IMR-90 (cell line): ENCODE measurements at regions not wholly inside any gene's neighbourhood (a gene's known extent, or its start where the extent isn't known, plus 50 kb on each side); places are given as distances from the start of the nearest gene placed in this dataset.
A peak's percentile ranks its signal among the peaks of the same experiment; 100 is the strongest.
"Not testable (repeated sequence)": the region's sequence is repeated elsewhere in the genome, so short reads cannot be mapped to it uniquely, and the experiment has no call there.

Experiments used
- ATAC-seq: fragments of 200-7000 bp; cut with Tn5 transposase; 2 replicates; pipeline ENCODE4 v1.9.1; 2020; ENCODE audit warnings: low read depth, mild to moderate bottlenecking, moderate library complexity
- BruUV-seq: library from RNA; stranded (reverse); fragments of 400-500 nt; replicated peaks from 2 replicates; lab custom pipeline; 2021; lab: Mats Ljungman, UMichigan
- CTCF ChIA-PET: fragments of 300-600 bp; formaldehyde crosslinking; extraction: SDS; loops from one replicate; lab custom pipeline; 2021; ENCODE audit warnings: antibody characterized with exemption; lab: Yijun Ruan, JAX
- POLR2A ChIA-PET: fragments of 300-600 bp; sonication (Branson Sonifier 250); formaldehyde crosslinking; loops from one replicate; lab custom pipeline; 2022; ENCODE audit warnings: antibody characterized with exemption; ENCODE audit not compliant: unreplicated experiment; lab: Charles Lee
- DNase-seq: peaks from one replicate; pipeline ENCODE4 v3.0.0; 2013
- H2AFZ ChIP-seq: replicated peaks from 2 replicates; pipeline ENCODE3; 2013; ENCODE audit warnings: low read length, mild to moderate bottlenecking; ENCODE audit not compliant: poor library complexity
- H2AK5ac ChIP-seq: 2 replicates; pipeline ENCODE4 v1.6.1; 2013; ENCODE audit warnings: low read depth, low read length, inconsistent platforms
- H2AK9ac ChIP-seq: replicated peaks from 2 replicates; pipeline ENCODE3; 2013; ENCODE audit warnings: mild to moderate bottlenecking, low read depth, low read length, moderate library complexity; ENCODE audit not compliant: poor library complexity
- H2BK120ac ChIP-seq: 2 replicates; pipeline ENCODE4 v1.6.1; 2013; ENCODE audit warnings: low read depth, low read length, inconsistent platforms
- H2BK15ac ChIP-seq: 3 replicates; pipeline ENCODE4 v1.6.1; 2013; ENCODE audit warnings: low read depth, low read length, inconsistent platforms
- H2BK20ac ChIP-seq: 2 replicates; pipeline ENCODE4 v1.6.1; 2013; ENCODE audit warnings: low read depth, mild to moderate bottlenecking, inconsistent platforms, low read length, moderate library complexity
- H2BK5ac ChIP-seq: 2 replicates; pipeline ENCODE4 v1.6.1; 2013; ENCODE audit warnings: mild to moderate bottlenecking, low read depth, low read length, inconsistent platforms; ENCODE audit not compliant: poor library complexity, severe bottlenecking
- H3K14ac ChIP-seq: replicated peaks from 2 replicates; pipeline ENCODE4 v1.6.1; 2013; ENCODE audit warnings: low read depth, low read length, inconsistent platforms
- H3K18ac ChIP-seq: 2 replicates; pipeline ENCODE4 v1.6.1; 2013; ENCODE audit warnings: low read depth, low read length, control low read depth
- H3K23ac ChIP-seq: 2 replicates; pipeline ENCODE4 v1.6.1; 2013; ENCODE audit warnings: low read depth, low read length, inconsistent platforms
- H3K27ac ChIP-seq: 2 replicates; pipeline ENCODE4 v1.5.1; 2013; ENCODE audit warnings: mild to moderate bottlenecking, control low read depth, low read length; ENCODE audit not compliant: insufficient read depth
- H3K27me3 ChIP-seq: 2 replicates; pipeline ENCODE4 v1.6.1; 2013; ENCODE audit warnings: low read length; ENCODE audit not compliant: control insufficient read depth, insufficient read depth
- H3K36me3 ChIP-seq: 2 replicates; pipeline ENCODE4 v1.6.1; 2013; ENCODE audit warnings: low read length, mixed read lengths; ENCODE audit not compliant: control insufficient read depth, insufficient read depth
- H3K4ac ChIP-seq: 2 replicates; pipeline ENCODE4 v1.6.1; 2013; ENCODE audit warnings: low read depth, low read length, inconsistent platforms
- H3K4me1 ChIP-seq: 2 replicates; pipeline ENCODE4 v1.6.1; 2013; ENCODE audit warnings: low read length, mixed read lengths; ENCODE audit not compliant: control insufficient read depth, insufficient read depth
- H3K4me2 ChIP-seq: 2 replicates; pipeline ENCODE4 v1.6.1; 2013; ENCODE audit warnings: low read depth, mild to moderate bottlenecking, control low read depth, low read length, moderate library complexity
- H3K4me3 ChIP-seq: 2 replicates; pipeline ENCODE4 v1.5.1; 2013; ENCODE audit warnings: low read depth, mild to moderate bottlenecking, control low read depth, low read length, moderate library complexity; ENCODE audit not compliant: insufficient read depth
- H3K56ac ChIP-seq: 2 replicates; pipeline ENCODE4 v1.6.1; 2013; ENCODE audit warnings: low read length, inconsistent platforms; ENCODE audit not compliant: insufficient read depth; ENCODE audit errors: extremely low read depth
- H3K79me1 ChIP-seq, 2 experiments: 2 replicates each; pipeline ENCODE4 v1.6.1; 2013; ENCODE audit warnings: low read length in 2 of 2, inconsistent platforms in 1 of 2, low read depth in 1 of 2
- H3K9ac ChIP-seq: 2 replicates; pipeline ENCODE4 v1.6.1; 2013; ENCODE audit warnings: low read depth, low read length, control low read depth
- H3K9me1 ChIP-seq: 2 replicates; pipeline ENCODE4 v1.6.1; 2013; ENCODE audit warnings: low read length, inconsistent platforms; ENCODE audit not compliant: insufficient read depth
- H3K9me3 ChIP-seq: 2 replicates; pipeline ENCODE4 v1.6.1; 2013; ENCODE audit warnings: low read length; ENCODE audit not compliant: control insufficient read depth, insufficient read depth
- H4K20me1 ChIP-seq: 2 replicates; pipeline ENCODE4 v1.6.1; 2013; ENCODE audit warnings: low read length, inconsistent platforms; ENCODE audit not compliant: insufficient read depth
- H4K5ac ChIP-seq: 2 replicates; pipeline ENCODE4 v1.6.1; 2013; ENCODE audit warnings: mild to moderate bottlenecking, low read depth, low read length, control low read depth
- H4K8ac ChIP-seq, 2 experiments: 2 replicates each; pipeline ENCODE4 v1.6.1; 2013; ENCODE audit warnings: low read depth in 2 of 2, low read length in 2 of 2, control low read depth in 1 of 2, inconsistent platforms in 1 of 2
- H4K91ac ChIP-seq: 2 replicates; pipeline ENCODE4 v1.6.1; 2013; ENCODE audit warnings: low read depth, low read length, inconsistent platforms; ENCODE audit not compliant: insufficient read depth
- BHLHE40 ChIP-seq: fragments of 150-350 bp; IDR thresholded peaks from 2 replicates; pipeline ENCODE4 v1.6.1; 2016; ENCODE audit warnings: mild to moderate bottlenecking, low read depth, low read length
- MXI1 ChIP-seq: IDR thresholded peaks from 2 replicates; pipeline ENCODE4 v1.6.1; 2012; ENCODE audit warnings: low read depth, mild to moderate bottlenecking, low read length, moderate library complexity, borderline replicate concordance
- RAD21 ChIP-seq: IDR thresholded peaks from 2 replicates; pipeline ENCODE4 v1.6.1; 2012; ENCODE audit warnings: low read length, improper control_type of control experiment
- WGBS, 2 experiments: methylation state at CpG; one replicate each; pipeline versions ENCODE4 v1.1.5 to v1.1.7; 2013; ENCODE audit warnings: missing lambda C conversion rate in 2 of 2; ENCODE audit not compliant: insufficient read length in 1 of 2; ENCODE audit errors: extremely low coverage in 2 of 2; 5-methylcytosine and 5-hydroxymethylcytosine counted together
- dilution Hi-C: fragments of 300-500 bp; cut with HindIII; formaldehyde crosslinking; loops from one replicate; pipeline ENCODE4 v1.14.3; 2018; ENCODE audit warnings: low sequenced_read_pairs; ENCODE audit not compliant: unreplicated experiment
- in situ Hi-C: fragments of 300-500 bp; cut with MboI; formaldehyde crosslinking; loops from 3 replicates; pipeline ENCODE4 v1.14.3; 2019; ENCODE audit warnings: low sequenced_read_pairs, inconsistent platforms, mixed read lengths
- intact Hi-C: fragments of 100-400 bp; cut with micrococcal nuclease; formaldehyde crosslinking; loops from 2 replicates; pipeline ENCODE4 v1.10.0; 2022

DNA sequence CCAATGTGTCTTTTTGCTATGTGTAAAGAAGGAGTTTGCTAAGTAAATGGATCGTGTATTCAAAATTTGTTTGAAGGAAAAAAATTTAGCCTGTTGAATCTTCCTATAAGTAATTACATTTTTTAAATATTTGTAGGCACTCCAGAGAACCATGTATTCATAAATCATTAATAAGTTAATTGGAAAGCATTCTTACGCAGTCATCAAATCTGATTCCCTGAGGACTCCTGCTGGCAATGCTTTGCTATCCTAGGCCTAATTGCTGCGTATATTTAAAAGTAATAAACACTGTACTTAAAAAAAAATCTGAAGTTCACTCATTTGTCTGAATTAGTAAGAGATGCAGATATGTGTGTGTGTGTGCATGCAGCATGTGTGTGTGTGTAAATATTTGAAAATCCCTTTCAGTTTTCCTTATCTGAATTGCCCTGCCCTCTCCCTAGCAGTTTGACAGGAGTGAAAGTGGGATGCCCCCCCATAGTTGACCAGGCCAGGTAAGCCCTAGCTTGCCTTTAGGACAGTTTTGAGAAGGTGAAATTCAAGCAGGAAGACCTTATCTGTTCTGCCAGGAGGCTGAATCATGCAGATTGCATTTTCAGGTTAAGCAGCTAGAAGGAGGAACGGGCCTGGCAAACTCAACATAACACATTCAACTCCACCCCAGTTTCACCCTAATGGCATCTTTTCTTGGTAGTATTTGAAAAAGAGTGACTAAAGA is 81.2 kb upstream of the DNAH5 start (continued):
- TF ChIP-seq BHLHE40: no peak

DNA sequence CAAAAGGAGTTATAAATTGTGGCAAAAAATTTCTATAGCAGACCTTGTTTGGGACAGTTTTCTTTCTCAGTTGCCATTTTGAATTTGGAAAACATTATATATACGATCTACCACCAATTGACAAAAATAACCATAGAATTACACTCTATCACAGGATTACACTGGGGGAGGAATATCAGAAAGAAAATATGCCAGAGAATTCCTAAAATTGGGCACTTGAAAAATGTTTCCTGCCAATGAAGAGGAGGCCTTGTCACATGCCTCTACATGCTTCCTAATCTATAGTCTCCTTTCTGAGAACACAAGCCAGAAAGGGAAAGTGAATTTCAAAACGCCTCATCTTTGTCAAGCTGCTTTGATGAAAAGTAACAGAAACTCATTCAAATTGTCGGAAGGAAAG is 78.5 kb upstream of the DNAH5 start:
- H4K8ac ChIP-seq: no peak overlapping the region; a peak in 1 of 4 replicates
- WGBS, 2 experiments: 100% methylated on average over 1 of the region's 3 CpGs; no CpG with 5 or more reads in 1 of the 2 experiments
- no peak overlapping the region for H3K4me3 ChIP-seq
- no peak overlapping the region for H3K27ac ChIP-seq
- TF ChIP-seq RAD21 (no peak), BHLHE40 (no peak), MXI1 (no peak)
- CTCF ChIA-PET: no interaction called here
- dilution Hi-C loops: no loop called here
- intact Hi-C loops: no loop called here
- H3K36me3 ChIP-seq: no peaks in the 10 kb centered on the region
- H3K18ac ChIP-seq: no peak overlapping the region
- H3K9me3 ChIP-seq: no peaks in the 10 kb centered on the region
- peak overlapping the region; percentile 49; the same call in 1 of the 2 replicates for H2BK120ac ChIP-seq
- no peak overlapping the region for H3K23ac ChIP-seq
- H4K91ac ChIP-seq: no peak overlapping the region
- no peak overlapping the region for H3K9ac ChIP-seq
- H3K4me2 ChIP-seq: no peak overlapping the region
- no peaks in the 10 kb centered on the region for H4K20me1 ChIP-seq
- H3K27me3 ChIP-seq: no peaks in the 10 kb centered on the region
- H2AK5ac ChIP-seq: peak overlapping the region; percentile 9; the same call in 1 of the 2 replicates
- no peak overlapping the region for H2AFZ ChIP-seq
- POLR2A ChIA-PET: no interaction called here
- H3K79me1 ChIP-seq: no peaks in the 10 kb centered on the region
- peak overlapping the region; percentile 26; the same call in 1 of the 2 replicates for H3K4ac ChIP-seq
- peak overlapping the region; percentile 68; the same call in 2 of the 3 replicates for H2BK15ac ChIP-seq
- in situ Hi-C loops: no loop called here
- no peak overlapping the region; the same call in 1 of the 2 replicates for H4K5ac ChIP-seq
- peak overlapping the region; percentile 17; the same call in 1 of the 2 replicates for H2BK20ac ChIP-seq
- H3K4me1 ChIP-seq: peaks cover 6% of the 10 kb centered on the region
- DNase-seq (no peak), ATAC-seq (no peak)
- no peak overlapping the region for H3K56ac ChIP-seq
- no TSS peak for BruUV-seq
- H2BK5ac ChIP-seq: no peak overlapping the region
- H3K14ac ChIP-seq: no peak overlapping the region
- H3K9me1 ChIP-seq: no peaks in the 10 kb centered on the region
- no peak overlapping the region for H2AK9ac ChIP-seq

DNA sequence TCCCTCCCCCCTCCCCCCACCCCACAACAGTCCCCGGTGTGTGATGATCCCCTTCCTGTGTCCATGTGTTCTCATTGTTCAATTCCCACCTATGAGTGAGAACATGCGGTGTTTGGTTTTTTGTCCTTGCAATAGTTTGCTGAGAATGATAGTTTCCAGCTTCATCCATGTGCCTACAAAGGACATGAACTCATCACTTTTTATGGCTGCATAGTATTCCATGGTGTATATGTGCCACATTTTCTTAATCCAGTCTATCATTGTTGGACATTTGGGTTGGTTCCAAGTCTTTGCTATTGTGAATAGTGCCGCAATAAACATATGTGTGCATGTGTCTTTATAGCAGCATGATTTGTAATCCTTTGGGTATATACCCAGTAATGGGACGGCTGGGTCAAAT is 76.5 kb upstream of the DNAH5 start:
- in situ Hi-C loops: not testable (repeated sequence)

More for the DNA sequence above, 76.5 kb upstream of the DNAH5 start:
- CTCF ChIA-PET, H3K4me2 ChIP-seq, H3K4me1 ChIP-seq, intact Hi-C loops, H2AFZ ChIP-seq, H2AK5ac ChIP-seq, BruUV-seq, H2BK15ac ChIP-seq, H3K27ac ChIP-seq, H2BK5ac ChIP-seq, H4K8ac ChIP-seq, H3K4ac ChIP-seq, H4K20me1 ChIP-seq, H4K5ac ChIP-seq, DNase-seq, H3K9me3 ChIP-seq, H3K18ac ChIP-seq, H2AK9ac ChIP-seq, H3K56ac ChIP-seq, ATAC-seq, H3K9ac ChIP-seq, H3K36me3 ChIP-seq, H3K14ac ChIP-seq, H3K79me1 ChIP-seq, H4K91ac ChIP-seq, dilution Hi-C loops, H3K4me3 ChIP-seq, H3K9me1 ChIP-seq, POLR2A ChIA-PET, H2BK20ac ChIP-seq, H2BK120ac ChIP-seq, H3K23ac ChIP-seq, H3K27me3 ChIP-seq: not testable (repeated sequence)
- no CpG with 5 or more reads among the region's 4 CpGs for WGBS, 2 experiments
